Suprapubic skin (tissue), 4 donors: ENCODE measurements at regions not wholly inside any gene's neighbourhood (a gene's known extent, or its start where the extent isn't known, plus 50 kb on each side); places are given as distances from the start of the nearest gene placed in this dataset.

Experiments
- EP300 ChIP-seq: sonication (generic); formaldehyde crosslinking; IDR thresholded peaks from one replicate; pipeline ENCODE4 v1.6.1; 2017; ENCODE audit warnings: antibody characterized with exemption
- POLR2A ChIP-seq, 2 donors: fragments of 450-650 bp; IDR thresholded peaks; one replicate each; pipeline ENCODE4 v1.6.1; 2017; ENCODE audit warnings: antibody characterized with exemption in 2 of 2, mild to moderate bottlenecking in 2 of 2, moderate library complexity in 2 of 2
- POLR2AphosphoS5 ChIP-seq, 3 donors: sonication (generic); formaldehyde crosslinking; IDR thresholded peaks; one replicate each; pipeline ENCODE4 v1.6.1; 2017; ENCODE audit warnings: antibody characterized with exemption in 3 of 3
- TF ChIP-seq, protein P1 (sequence below), 2 donors: fragments of 200-600 bp in 1 of 2; fragments of 450-650 bp in 1 of 2; sonication (generic) in 1 of 2; IDR thresholded peaks; one replicate each; pipeline ENCODE4 v1.5.1; 2016 to 2019; ENCODE audit warnings: antibody characterized with exemption in 2 of 2, mild to moderate bottlenecking in 1 of 2, moderate library complexity in 1 of 2

DNA sequence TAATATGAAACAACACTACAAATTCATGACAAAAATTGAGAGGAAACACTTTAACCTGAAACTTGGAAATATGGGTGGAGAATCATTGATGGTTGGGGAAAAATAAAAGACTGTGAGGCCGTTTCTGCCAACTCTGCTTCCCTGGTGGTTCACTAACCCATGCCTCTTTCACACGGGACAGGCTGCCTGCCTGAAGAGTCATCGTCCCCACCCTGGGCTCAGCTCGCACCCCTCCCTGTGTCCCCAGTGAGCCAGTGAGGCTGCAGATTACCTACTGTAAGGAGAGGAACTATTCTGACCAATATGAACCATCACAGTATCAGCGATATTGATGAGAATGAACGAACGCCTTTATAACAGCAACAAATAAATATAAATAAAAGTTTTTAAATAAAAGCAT lies 357.8 kb upstream of the CDH20 start:
- TF ChIP-seq POLR2AphosphoS5 (IDR thresholded peaks at IDR 0.05), result no peak
- TF ChIP-seq EP300, result no peak
- TF ChIP-seq, protein P1, sequence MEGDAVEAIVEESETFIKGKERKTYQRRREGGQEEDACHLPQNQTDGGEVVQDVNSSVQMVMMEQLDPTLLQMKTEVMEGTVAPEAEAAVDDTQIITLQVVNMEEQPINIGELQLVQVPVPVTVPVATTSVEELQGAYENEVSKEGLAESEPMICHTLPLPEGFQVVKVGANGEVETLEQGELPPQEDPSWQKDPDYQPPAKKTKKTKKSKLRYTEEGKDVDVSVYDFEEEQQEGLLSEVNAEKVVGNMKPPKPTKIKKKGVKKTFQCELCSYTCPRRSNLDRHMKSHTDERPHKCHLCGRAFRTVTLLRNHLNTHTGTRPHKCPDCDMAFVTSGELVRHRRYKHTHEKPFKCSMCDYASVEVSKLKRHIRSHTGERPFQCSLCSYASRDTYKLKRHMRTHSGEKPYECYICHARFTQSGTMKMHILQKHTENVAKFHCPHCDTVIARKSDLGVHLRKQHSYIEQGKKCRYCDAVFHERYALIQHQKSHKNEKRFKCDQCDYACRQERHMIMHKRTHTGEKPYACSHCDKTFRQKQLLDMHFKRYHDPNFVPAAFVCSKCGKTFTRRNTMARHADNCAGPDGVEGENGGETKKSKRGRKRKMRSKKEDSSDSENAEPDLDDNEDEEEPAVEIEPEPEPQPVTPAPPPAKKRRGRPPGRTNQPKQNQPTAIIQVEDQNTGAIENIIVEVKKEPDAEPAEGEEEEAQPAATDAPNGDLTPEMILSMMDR (IDR thresholded peaks at IDR 0.05), result no peak
- TF ChIP-seq POLR2A (IDR thresholded peaks at IDR 0.05), result no peak
